Kidney capillary endothelial cell (primary cell): ENCODE measurements at regions not wholly inside any gene's neighbourhood (a gene's known extent, or its start where the extent isn't known, plus 50 kb on each side); places are given as distances from the start of the nearest gene placed in this dataset.
"Not testable (repeated sequence)": the region's sequence is repeated elsewhere in the genome, so short reads cannot be mapped to it uniquely, and the experiment has no call there.

ENCODE experiments used
- DNase-seq: peaks from one replicate; pipeline ENCODE4 v3.0.0-alpha.2; 2018; ENCODE audit warnings: low spot score

GRCh38 chr2:208608122-208608835, 201.7 kb downstream of the PTH2R start:
- DNase-seq = no peak

DNA sequence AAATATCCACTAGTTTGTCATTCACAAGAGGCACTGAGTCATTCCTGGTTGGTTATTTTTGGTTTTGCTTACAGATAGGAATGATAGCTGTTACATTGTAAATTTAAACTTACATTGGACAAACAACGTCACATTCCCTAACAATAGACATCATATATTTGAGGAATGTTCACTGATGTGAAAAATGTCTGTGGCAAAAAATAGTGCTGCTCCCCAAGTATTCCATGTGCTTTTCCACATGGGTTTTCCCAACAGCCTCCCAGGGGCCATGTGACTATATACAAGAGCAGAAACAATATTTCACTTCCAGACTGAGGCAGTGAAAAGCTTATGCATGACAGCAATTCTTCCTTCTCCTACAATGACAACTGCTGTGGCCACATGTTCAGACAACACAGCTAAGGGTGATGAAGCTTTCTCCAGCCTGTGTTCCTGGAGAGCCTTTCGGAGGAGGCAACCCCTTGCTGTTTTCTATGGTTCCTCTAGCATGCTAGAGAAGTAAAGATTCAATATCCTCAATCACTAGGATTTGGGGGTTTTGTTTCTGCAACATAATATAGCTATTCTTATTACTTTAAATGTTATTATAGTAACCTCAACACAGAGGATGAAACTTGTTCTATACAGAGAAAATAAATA, 202.7 kb downstream of the PTH2R start:
- DNase-seq = no peak

GRCh38 chr2:208615675-208616074, 209.1 kb downstream of the PTH2R start:
- not testable (repeated sequence) for DNase-seq

GRCh38 chr2:208618220-208618619, 211.6 kb downstream of the PTH2R start:
- no peak for DNase-seq

DNA sequence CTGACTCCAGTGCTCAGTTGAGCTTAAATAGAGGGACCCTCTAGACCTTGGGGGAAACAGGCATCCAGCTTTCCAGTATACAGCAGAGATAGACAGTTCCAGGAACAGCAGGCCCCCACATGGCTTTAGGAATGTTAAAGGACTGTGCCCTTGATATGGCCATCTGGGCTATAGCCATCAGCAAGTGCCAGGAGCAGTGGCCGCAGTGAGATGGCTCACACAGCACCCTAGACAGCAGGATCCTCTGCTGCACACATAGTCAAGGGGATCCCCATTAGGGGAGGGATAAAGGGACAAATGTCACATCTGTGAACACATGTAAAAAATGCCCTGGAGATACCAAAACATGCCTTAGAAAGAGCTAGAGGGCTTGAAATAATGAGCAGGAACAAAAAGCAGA, 213.4 kb downstream of the PTH2R start:
- DNase-seq = no peak

- no peak for DNase-seq
Measured at GRCh38 chr2:208620487-208620978, 213.9 kb downstream of the PTH2R start.

- no peak for DNase-seq
Measured at GRCh38 chr2:208627110-208627884, 220.7 kb downstream of the PTH2R start.

DNA sequence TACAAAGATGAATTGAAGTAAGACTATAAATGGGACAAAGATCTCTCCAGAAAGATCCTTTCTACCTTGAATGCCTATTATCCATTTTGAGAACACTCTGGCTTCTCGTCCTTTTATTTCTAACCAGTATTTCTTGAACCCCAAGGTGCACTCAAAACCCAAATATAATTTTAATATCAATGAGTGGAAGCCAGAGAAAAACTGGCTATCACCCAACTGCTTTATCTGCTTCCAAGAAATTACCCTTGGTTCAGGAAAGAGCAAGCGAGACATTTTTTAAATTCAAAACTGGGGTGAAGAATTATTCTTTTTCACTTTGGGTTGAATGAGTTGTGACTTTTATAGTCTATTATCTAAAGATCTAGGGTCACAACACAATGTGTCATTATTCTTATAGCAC, 221.3 kb downstream of the PTH2R start:
- DNase-seq = no peak

DNA sequence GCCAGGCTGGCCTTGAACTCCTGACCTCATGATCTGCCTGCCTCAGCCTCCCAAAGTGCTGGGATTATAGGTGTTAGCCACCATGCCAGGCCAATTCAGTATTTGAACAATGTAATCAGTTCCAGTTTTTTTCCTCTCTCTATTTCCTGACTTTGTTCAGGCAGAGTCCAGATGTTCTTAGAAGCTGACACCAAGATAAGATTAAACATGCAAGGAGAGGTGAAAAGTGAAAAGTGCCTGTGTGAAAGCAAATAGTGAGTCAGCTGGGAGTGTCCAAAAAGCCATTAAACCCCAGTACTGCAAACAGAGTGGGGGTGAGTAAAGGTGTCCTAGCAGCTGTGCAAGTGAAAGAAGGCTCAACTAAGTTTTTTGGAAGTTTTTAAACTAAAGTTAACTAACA, 231.5 kb downstream of the PTH2R start:
- DNase-seq = no peak

DNA sequence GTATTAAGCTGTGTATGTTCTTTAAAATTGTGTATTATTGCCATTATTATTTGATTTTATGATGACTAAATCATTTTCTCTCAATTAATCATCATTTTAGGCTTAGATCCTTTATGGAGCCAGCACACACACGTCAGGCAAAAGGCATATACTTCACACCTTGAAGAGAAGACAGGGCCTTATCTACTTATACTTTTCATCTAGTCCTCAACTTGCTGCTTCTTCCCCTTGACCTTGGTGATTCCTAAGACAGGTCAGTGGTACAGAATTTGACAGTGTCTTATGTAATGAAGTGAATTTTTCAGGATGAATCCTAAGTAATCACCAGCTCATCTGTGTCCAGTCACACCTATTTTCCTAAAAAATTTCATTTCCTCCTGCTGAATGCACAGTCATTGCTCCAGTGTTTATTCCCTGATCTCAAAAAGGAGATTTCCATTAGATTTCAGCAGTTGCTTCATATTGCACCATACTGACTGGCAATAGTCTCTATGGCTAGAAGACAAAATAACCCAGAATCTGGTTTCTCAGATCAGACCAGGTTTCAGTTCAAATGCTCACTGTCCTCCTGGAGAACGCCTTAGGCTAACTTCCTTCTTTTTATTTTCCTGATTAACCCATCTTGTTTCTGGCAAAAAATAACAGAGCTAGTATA, 235.7 kb downstream of the PTH2R start:
- no peak for DNase-seq

DNA sequence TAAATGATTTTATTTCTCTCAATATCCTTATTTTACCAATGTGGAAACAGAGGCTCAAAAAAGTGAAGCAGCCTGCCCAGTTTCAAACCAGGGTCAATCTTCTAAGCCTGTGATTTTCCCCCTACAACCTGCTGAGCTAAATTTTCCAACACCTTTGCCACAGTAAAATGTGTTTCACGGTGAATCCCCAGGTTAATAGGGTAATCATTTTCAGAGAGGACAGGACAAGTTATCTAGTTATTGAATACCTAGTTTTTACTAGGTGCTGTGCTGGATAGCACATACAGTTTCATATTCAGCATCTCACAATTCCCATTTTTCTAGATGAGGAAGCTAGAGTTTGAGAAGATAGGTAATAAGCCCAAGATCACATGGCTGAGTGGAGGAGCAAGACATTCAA, 236.6 kb downstream of the PTH2R start:
- no peak for DNase-seq

GRCh38 chr2:208645226-208645625, 238.6 kb downstream of the PTH2R start:
- DNase-seq = no peak

DNA sequence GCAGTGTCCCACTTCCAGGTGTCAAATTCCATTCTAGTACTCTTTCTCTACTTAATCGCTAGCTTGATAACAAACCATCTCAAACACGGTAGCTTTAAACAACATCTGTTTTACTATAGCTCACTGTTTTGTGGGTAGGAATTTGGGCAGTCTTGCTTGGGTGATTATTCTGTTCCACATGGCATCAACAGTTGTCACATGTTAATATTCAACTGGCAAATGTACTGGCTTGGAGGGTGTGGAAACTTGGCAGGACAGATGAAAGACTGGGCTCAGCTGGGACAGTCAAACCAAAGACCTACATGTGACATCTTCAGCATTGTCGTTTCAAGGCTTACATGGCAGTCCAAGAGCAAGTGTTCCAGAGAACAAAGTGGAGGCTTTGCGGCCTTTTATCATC, 241.8 kb downstream of the PTH2R start:
- no peak for DNase-seq

GRCh38 chr2:208653383-208653782, 246.8 kb downstream of the PTH2R start:
- no peak for DNase-seq

DNA sequence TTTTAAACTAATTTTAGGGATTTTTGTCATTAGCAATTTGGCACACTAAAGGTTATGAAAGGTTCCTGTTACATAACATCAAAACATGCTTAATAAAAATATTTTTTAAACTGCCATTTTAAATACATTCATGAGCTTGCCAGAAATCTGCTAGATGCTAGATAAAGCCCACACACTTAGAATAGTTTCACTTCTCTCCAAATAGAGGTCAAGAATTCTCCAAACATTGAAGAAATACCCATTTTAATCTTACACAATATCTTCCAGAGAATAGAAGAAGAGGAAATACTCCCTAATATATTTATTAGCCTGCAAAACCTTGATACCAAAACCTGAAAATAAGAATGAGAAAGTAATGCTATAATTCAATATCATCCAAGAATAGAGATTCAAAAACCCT, 247.5 kb downstream of the PTH2R start:
- no peak for DNase-seq

GRCh38 chr2:208657468-208657867, 250.9 kb downstream of the PTH2R start:
- no peak for DNase-seq

DNA sequence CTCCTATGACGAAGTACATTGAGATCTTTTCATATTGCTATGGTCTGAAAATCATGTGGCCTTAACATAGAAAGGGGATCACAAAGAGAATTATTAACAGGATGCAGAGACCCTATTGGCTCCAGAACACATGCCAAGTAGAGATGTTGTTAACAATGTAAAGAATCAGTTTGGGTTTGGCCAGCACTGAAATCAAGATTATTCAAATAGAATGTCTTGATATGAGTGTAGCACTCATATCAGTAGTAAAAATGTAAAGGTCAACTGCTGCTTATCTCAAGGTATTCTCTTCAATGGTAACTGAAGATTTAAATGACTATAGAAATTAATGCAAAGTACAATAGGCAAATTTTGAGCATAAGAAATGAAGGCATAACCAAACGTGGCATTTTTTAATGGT, 262.8 kb downstream of the PTH2R start:
- DNase-seq = no peak

DNA sequence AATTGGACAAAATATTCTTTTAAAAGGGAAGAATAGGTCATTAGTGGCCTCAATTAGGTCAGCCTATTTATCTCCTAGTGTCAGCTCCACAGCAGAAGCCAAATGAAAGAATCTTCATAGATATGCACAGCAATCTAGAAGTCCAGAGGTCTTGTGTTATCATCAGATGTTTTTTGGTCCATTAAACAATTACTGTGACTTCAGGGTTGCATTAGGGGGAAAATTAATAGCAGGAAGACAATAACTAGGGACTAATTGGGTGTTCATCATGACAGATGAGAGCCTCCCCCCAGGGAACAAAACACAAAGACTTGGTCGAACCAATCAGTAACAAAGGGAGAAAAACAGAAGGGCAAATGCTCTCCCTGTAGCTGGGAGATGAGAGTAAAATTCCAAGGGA, 264.7 kb downstream of the PTH2R start:
- no peak for DNase-seq

GRCh38 chr2:208671886-208672680, 265.5 kb downstream of the PTH2R start:
- no peak for DNase-seq

GRCh38 chr2:208673631-208674030, 267.0 kb downstream of the PTH2R start:
- DNase-seq = no peak

DNA sequence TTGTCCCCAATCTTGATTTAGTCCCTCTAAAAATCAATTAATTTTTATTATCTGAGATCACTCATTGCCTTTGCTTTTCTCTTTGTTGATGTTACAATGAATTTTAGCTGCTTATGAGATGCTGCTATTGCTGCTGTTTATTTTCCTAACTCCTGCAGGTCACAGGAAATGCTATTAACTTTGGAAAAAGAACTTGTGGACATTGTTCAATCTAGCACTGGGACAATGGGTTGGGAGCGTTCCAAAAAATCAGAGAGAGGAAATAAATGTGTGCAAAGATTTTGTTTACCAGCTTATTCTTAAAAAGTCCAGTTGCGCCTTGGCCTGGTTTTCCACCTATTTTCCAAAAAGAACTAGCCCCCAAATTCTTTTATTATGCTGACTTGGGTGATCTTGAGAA, 268.3 kb downstream of the PTH2R start:
- peak; percentile 14 for DNase-seq

- DNase-seq = not testable (repeated sequence)
Measured at GRCh38 chr2:208685929-208686328, 279.3 kb downstream of the PTH2R start.
